Mesodermal cell (in vitro differentiated cells): ENCODE measurements at regions not wholly inside any gene's neighbourhood (a gene's known extent, or its start where the extent isn't known, plus 50 kb on each side); places are given as distances from the start of the nearest gene placed in this dataset.

Experiments used
- H3K27ac ChIP-seq: 2 replicates; pipeline ENCODE4 v1.7.0; 2013; ENCODE audit warnings: mild to moderate bottlenecking, low read depth, low read length, moderate library complexity; ENCODE audit not compliant: severe bottlenecking
- H3K36me3 ChIP-seq: 2 replicates; pipeline ENCODE4 v1.7.1; 2013; ENCODE audit warnings: mild to moderate bottlenecking, low read length, moderate library complexity; ENCODE audit not compliant: control insufficient read depth, insufficient read depth
- H3K4me1 ChIP-seq: one replicate; pipeline ENCODE4 v1.7.1; 2013; ENCODE audit warnings: mild to moderate bottlenecking, low read length; ENCODE audit not compliant: insufficient read depth, control insufficient read depth, poor library complexity, severe bottlenecking
- H3K4me3 ChIP-seq: 2 replicates; pipeline ENCODE4 v1.7.0; 2013; ENCODE audit warnings: low read length, control low read depth, mild to moderate bottlenecking; ENCODE audit not compliant: insufficient read depth, poor library complexity, severe bottlenecking; ENCODE audit errors: extremely low read depth
- H3K9me3 ChIP-seq: 2 replicates; pipeline ENCODE4 v1.7.1; 2013; ENCODE audit warnings: mild to moderate bottlenecking, low read length, moderate library complexity; ENCODE audit not compliant: control insufficient read depth
- WGBS, 2 experiments: methylation state at CpG; one replicate each; pipeline ENCODE4 v1.1.5; 2013; ENCODE audit warnings: missing lambda C conversion rate in 2 of 2; ENCODE audit not compliant: insufficient coverage in 2 of 2; 5-methylcytosine and 5-hydroxymethylcytosine counted together

GRCh38 chr1:209215826-209216225, 367.7 kb upstream of the CAMK1G start:
- no peaks in the 10 kb centered on the region for H3K36me3 ChIP-seq
- no peaks in the 10 kb centered on the region for H3K9me3 ChIP-seq

GRCh38 chr1:209218113-209218512, 365.4 kb upstream of the CAMK1G start:
- Histone ChIP-seq H3K4me3 (no peak overlapping the region), H3K36me3 (no peaks in the 10 kb centered on the region), H3K4me1 (no peaks in the 10 kb centered on the region), H3K9me3 (no peaks in the 10 kb centered on the region), H3K27ac (no peak overlapping the region)

More at GRCh38 chr1:209215826-209216225, 367.7 kb upstream of the CAMK1G start:
- Histone ChIP-seq H3K27ac (no peak overlapping the region), H3K4me3 (no peak overlapping the region), H3K4me1 (no peaks in the 10 kb centered on the region)

GRCh38 chr1:209218981-209219380, 364.5 kb upstream of the CAMK1G start:
- no peaks in the 10 kb centered on the region for H3K4me1 ChIP-seq
- H3K27ac ChIP-seq = no peak overlapping the region
- H3K9me3 ChIP-seq = no peaks in the 10 kb centered on the region
- H3K4me3 ChIP-seq = no peak overlapping the region
- no peaks in the 10 kb centered on the region for H3K36me3 ChIP-seq
- WGBS, 2 experiments = 75 to 100% methylated on average over 1 to 2 of the region's 3 CpGs

- 90 to 92% methylated on average over 14 to 15 of the region's 16 CpGs for WGBS, 2 experiments
- Histone ChIP-seq H3K27ac (peak overlapping the region; percentile 24), H3K36me3 (no peaks in the 10 kb centered on the region), H3K4me3 (no peak overlapping the region), H3K4me1 (no peaks in the 10 kb centered on the region), H3K9me3 (no peaks in the 10 kb centered on the region)
These were observed 363.6 kb upstream of the CAMK1G start for GRCh38 chr1:209219791-209220524.

GRCh38 chr1:209222826-209223225, 360.7 kb upstream of the CAMK1G start:
- no peaks in the 10 kb centered on the region for H3K9me3 ChIP-seq
- H3K4me3 ChIP-seq = no peak overlapping the region
- WGBS, 2 experiments = no CpG with 5 or more reads among the region's 5 CpGs
- H3K27ac ChIP-seq = no peak overlapping the region
- H3K36me3 ChIP-seq = no peaks in the 10 kb centered on the region
- no peaks in the 10 kb centered on the region for H3K4me1 ChIP-seq

- Histone ChIP-seq H3K36me3 (no peaks in the 10 kb centered on the region), H3K27ac (no peak overlapping the region), H3K9me3 (no peaks in the 10 kb centered on the region), H3K4me1 (peaks cover 3% of the 10 kb centered on the region), H3K4me3 (no peak overlapping the region)
- whole genome bisulfite sequencing, 2 experiments = 88% methylated on average over 1 of the region's 1 CpG; no CpG with 5 or more reads in 1 of the 2 experiments
These were observed 359.7 kb upstream of the CAMK1G start for GRCh38 chr1:209223791-209224190.

GRCh38 chr1:209224886-209225285, 358.6 kb upstream of the CAMK1G start:
- H3K27ac ChIP-seq = no peak overlapping the region
- H3K9me3 ChIP-seq = no peaks in the 10 kb centered on the region
- no peaks in the 10 kb centered on the region for H3K36me3 ChIP-seq
- no peak overlapping the region for H3K4me3 ChIP-seq
- H3K4me1 ChIP-seq = peaks cover 3% of the 10 kb centered on the region
- WGBS, 2 experiments = 92% methylated on average over 2 to 3 of the region's 4 CpGs

GRCh38 chr1:209227171-209227570, 356.3 kb upstream of the CAMK1G start:
- H3K4me3 ChIP-seq = no peak overlapping the region
- no peaks in the 10 kb centered on the region for H3K36me3 ChIP-seq
- no peak overlapping the region for H3K27ac ChIP-seq
- 80 to 88% methylated on average over 1 of the region's 6 CpGs for WGBS, 2 experiments
- peaks cover 3% of the 10 kb centered on the region for H3K4me1 ChIP-seq
- H3K9me3 ChIP-seq = no peaks in the 10 kb centered on the region

GRCh38 chr1:209227941-209228340, 355.6 kb upstream of the CAMK1G start:
- Histone ChIP-seq H3K9me3 (no peaks in the 10 kb centered on the region), H3K36me3 (no peaks in the 10 kb centered on the region), H3K4me1 (peaks cover 3% of the 10 kb centered on the region), H3K4me3 (no peak overlapping the region), H3K27ac (no peak overlapping the region)
- no CpG with 5 or more reads among the region's 3 CpGs for WGBS, 2 experiments

- Histone ChIP-seq H3K27ac (no peak overlapping the region), H3K36me3 (no peaks in the 10 kb centered on the region)
- WGBS, 2 experiments = 90 to 100% methylated on average over 1 to 2 of the region's 3 CpGs
These were observed 353.9 kb upstream of the CAMK1G start for GRCh38 chr1:209229494-209230061.

GRCh38 chr1:209230314-209230713, 353.2 kb upstream of the CAMK1G start:
- Histone ChIP-seq H3K4me3 (no peak overlapping the region), H3K9me3 (no peaks in the 10 kb centered on the region), H3K27ac (no peak overlapping the region), H3K4me1 (peaks cover 3% of the 10 kb centered on the region), H3K36me3 (no peaks in the 10 kb centered on the region)
- WGBS, 2 experiments = 88% methylated on average over 1 of the region's 1 CpG; no CpG with 5 or more reads in 1 of the 2 experiments

More at GRCh38 chr1:209229494-209230061, 353.9 kb upstream of the CAMK1G start:
- Histone ChIP-seq H3K4me1 (peaks cover 3% of the 10 kb centered on the region), H3K9me3 (no peaks in the 10 kb centered on the region), H3K4me3 (no peak overlapping the region)
